GM06990 (cell line): ENCODE measurements at regions not wholly inside any gene's neighbourhood (a gene's known extent, or its start where the extent isn't known, plus 50 kb on each side); places are given as distances from the start of the nearest gene placed in this dataset.
"Not testable (repeated sequence)": the region's sequence is repeated elsewhere in the genome, so short reads cannot be mapped to it uniquely, and the experiment has no call there.

ENCODE experiments used
- DNase-seq: peaks from one replicate; pipeline ENCODE4 v3.0.0-alpha.2; 2011; ENCODE audit not compliant: insufficient read length; ENCODE audit errors: extremely low read depth
- H3K27me3 ChIP-seq: replicated peaks from 2 replicates; pipeline ENCODE4 v1.6.0; 2011; ENCODE audit warnings: low read length; ENCODE audit not compliant: control insufficient read depth, insufficient read depth
- H3K36me3 ChIP-seq: 2 replicates; pipeline ENCODE4 v1.5.1; 2011; ENCODE audit warnings: low read length; ENCODE audit not compliant: control insufficient read depth, insufficient read depth
- H3K4me3 ChIP-seq: replicated peaks from 2 replicates; pipeline ENCODE4 v1.5.1; 2011; ENCODE audit warnings: low read depth, mild to moderate bottlenecking, control low read depth, low read length
- CTCF ChIP-seq: IDR thresholded peaks from 2 replicates; pipeline ENCODE4 v1.5.1; 2011; ENCODE audit warnings: low read length, control low read depth, mild to moderate bottlenecking, inconsistent platforms; ENCODE audit not compliant: insufficient read depth, poor library complexity, severe bottlenecking

GRCh38 chr14:55780156-55780946 is 200.3 kb downstream of the KTN1 start:
- DNase-seq: no peak
- no peak for TF ChIP-seq CTCF
- no peaks in the 10 kb centered on the region for H3K27me3 ChIP-seq
- no peaks in the 10 kb centered on the region for H3K36me3 ChIP-seq
- no peak overlapping the region for H3K4me3 ChIP-seq

- TF ChIP-seq CTCF: no peak
- Histone ChIP-seq H3K4me3 (no peak overlapping the region), H3K27me3 (no peaks in the 10 kb centered on the region), H3K36me3 (no peaks in the 10 kb centered on the region)
- no peak for DNase-seq
Measured at GRCh38 chr14:55781046-55781445, 201.0 kb downstream of the KTN1 start.

GRCh38 chr14:55782166-55782565 is 202.2 kb downstream of the KTN1 start:
- no peak for TF ChIP-seq CTCF
- no peak for DNase-seq
- Histone ChIP-seq H3K4me3 (no peak overlapping the region), H3K27me3 (no peaks in the 10 kb centered on the region), H3K36me3 (no peaks in the 10 kb centered on the region)

- no peaks in the 10 kb centered on the region for H3K27me3 ChIP-seq
- no peak for DNase-seq
- TF ChIP-seq CTCF: no peak
Measured at GRCh38 chr14:55789406-55789805, 209.4 kb downstream of the KTN1 start.

GRCh38 chr14:55794655-55795595 is 214.9 kb downstream of the KTN1 start:
- no peak overlapping the region for H3K4me3 ChIP-seq
- H3K27me3 ChIP-seq: no peaks in the 10 kb centered on the region
- no peaks in the 10 kb centered on the region for H3K36me3 ChIP-seq
- no peak for TF ChIP-seq CTCF
- DNase-seq: no peak

More at GRCh38 chr14:55789406-55789805, 209.4 kb downstream of the KTN1 start:
- no peak overlapping the region for H3K4me3 ChIP-seq
- H3K36me3 ChIP-seq: no peaks in the 10 kb centered on the region

- not testable (repeated sequence) for H3K4me3 ChIP-seq
Measured at GRCh38 chr14:55796513-55796912, 216.5 kb downstream of the KTN1 start.

More at GRCh38 chr14:55796513-55796912, 216.5 kb downstream of the KTN1 start:
- H3K36me3 ChIP-seq, H3K27me3 ChIP-seq, DNase-seq: not testable (repeated sequence)
